ENCODE measurements at regions not wholly inside any gene's neighbourhood (a gene's known extent, or its start where the extent isn't known, plus 50 kb on each side); places are given as distances from the start of the nearest gene placed in this dataset.

GRCh38 chr3:82033186-82033585 is 271.7 kb upstream of the GBE1 start:
- no peak for DNase-seq (ENCODE audit: low spot score)
- intact Hi-C loops (cut with DNase I): no loop called here

GRCh38 chr3:82031596-82031995 is 270.2 kb upstream of the GBE1 start:
- intact Hi-C loops (cut with DNase I): no loop called here
- no peak for DNase-seq (ENCODE audit: low spot score)

GRCh38 chr3:82030916-82031315 is 269.5 kb upstream of the GBE1 start:
- DNase-seq (ENCODE audit: low spot score): no peak
- intact Hi-C loops (cut with DNase I): no loop called here

- intact Hi-C loops (cut with DNase I): no loop called here
- no peak for DNase-seq (ENCODE audit: low spot score)
Measured at GRCh38 chr3:82022836-82023235, 261.4 kb upstream of the GBE1 start.

GRCh38 chr3:82020282-82020681 is 258.8 kb upstream of the GBE1 start:
- intact Hi-C loops (cut with DNase I): no loop called here
- no peak for DNase-seq (ENCODE audit: low spot score)

GRCh38 chr3:82015241-82015640 is 253.8 kb upstream of the GBE1 start:
- intact Hi-C loops (cut with DNase I): no loop called here
- no peak for DNase-seq (ENCODE audit: low spot score)

GRCh38 chr3:82012775-82013174 is 251.3 kb upstream of the GBE1 start:
- no peak for DNase-seq (ENCODE audit: low spot score)
- intact Hi-C loops (cut with DNase I): no loop called here

GRCh38 chr3:82011336-82011735 is 249.9 kb upstream of the GBE1 start:
- no peak for DNase-seq (ENCODE audit: low spot score)
- intact Hi-C loops (cut with DNase I): no loop called here

- DNase-seq (ENCODE audit: low spot score): no peak
- intact Hi-C loops (cut with DNase I): no loop called here
Measured at GRCh38 chr3:82005266-82005665, 243.8 kb upstream of the GBE1 start.

- intact Hi-C loops (cut with DNase I): no loop called here
- no peak for DNase-seq (ENCODE audit: low spot score)
Measured at GRCh38 chr3:82004266-82004665, 242.8 kb upstream of the GBE1 start.

- DNase-seq (ENCODE audit: low spot score): no peak
- intact Hi-C loops (cut with DNase I): no loop called here
Measured at GRCh38 chr3:82002986-82003642, 241.7 kb upstream of the GBE1 start.

- no peak for DNase-seq (ENCODE audit: low spot score)
- intact Hi-C loops (cut with DNase I): no loop called here
Measured at GRCh38 chr3:82002491-82002890, 241.0 kb upstream of the GBE1 start.

- intact Hi-C loops (cut with DNase I): no loop called here
- no peak for DNase-seq (ENCODE audit: low spot score)
Measured at GRCh38 chr3:82001276-82001923, 240.0 kb upstream of the GBE1 start.

- intact Hi-C loops (cut with DNase I): no loop called here
- no peak for DNase-seq (ENCODE audit: low spot score)
Measured at GRCh38 chr3:82000773-82001172, 239.3 kb upstream of the GBE1 start.

GRCh38 chr3:82000350-82000749 is 238.9 kb upstream of the GBE1 start:
- intact Hi-C loops (cut with DNase I): no loop called here
- DNase-seq (ENCODE audit: low spot score): no peak

GRCh38 chr3:81998907-81999306 is 237.5 kb upstream of the GBE1 start:
- no peak for DNase-seq (ENCODE audit: low spot score)
- intact Hi-C loops (cut with DNase I): no loop called here

- intact Hi-C loops (cut with DNase I): no loop called here
- no peak for DNase-seq (ENCODE audit: low spot score)
Measured at GRCh38 chr3:81998139-81998755, 236.8 kb upstream of the GBE1 start.

- no peak for DNase-seq (ENCODE audit: low spot score)
- intact Hi-C loops (cut with DNase I): no loop called here
Measured at GRCh38 chr3:81997390-81997789, 235.9 kb upstream of the GBE1 start.

- DNase-seq (ENCODE audit: low spot score): no peak
- intact Hi-C loops (cut with DNase I): no loop called here
Measured at GRCh38 chr3:81995329-81995728, 233.9 kb upstream of the GBE1 start.

- intact Hi-C loops (cut with DNase I): no loop called here
- no peak for DNase-seq (ENCODE audit: low spot score)
Measured at GRCh38 chr3:81989758-81990157, 228.3 kb upstream of the GBE1 start.

- intact Hi-C loops (cut with DNase I): no loop called here
- no peak for DNase-seq (ENCODE audit: low spot score)
Measured at GRCh38 chr3:81989274-81989673, 227.8 kb upstream of the GBE1 start.
